ENCODE measurements at regions not wholly inside any gene's neighbourhood (a gene's known extent, or its start where the extent isn't known, plus 50 kb on each side); places are given as distances from the start of the nearest gene placed in this dataset.

DNA sequence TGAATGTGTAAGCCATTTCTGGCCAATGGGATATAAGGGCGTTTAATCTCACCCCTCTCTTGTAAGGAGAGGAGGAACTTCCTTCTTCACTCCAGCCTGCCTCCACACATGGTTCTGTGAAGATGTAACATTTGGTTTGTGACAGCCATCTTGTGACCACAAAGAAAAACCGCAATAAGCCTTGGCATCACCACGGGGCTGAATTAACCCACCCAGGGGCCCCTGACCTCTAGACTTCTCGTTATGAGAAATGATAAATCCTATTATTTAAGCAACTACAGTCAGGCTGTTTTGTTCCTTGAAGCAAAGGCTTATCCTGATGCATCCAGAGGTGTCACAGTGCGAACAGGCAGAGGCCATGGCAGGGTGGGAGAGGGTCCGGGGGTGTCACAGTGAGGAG lies 139.7 kb downstream of the CDC5L start:
- H3K9me3 Mint-ChIP-seq, result no peaks in the 10 kb centered on the region
- H3K4me1 Mint-ChIP-seq (ENCODE audit: low read depth in 2 of 2), result peaks cover 2 to 20% of the 10 kb centered on the region in 2 donors
- no peak overlapping the region for H3K27ac Mint-ChIP-seq
- no peaks in the 10 kb centered on the region for H3K36me3 Mint-ChIP-seq
- no peak overlapping the region for H3K4me3 Mint-ChIP-seq
- ATAC-seq (peak in 1 of 2 donors; percentile 43), DNase-seq (ENCODE audit: low spot score) (no peak)
- peaks cover 8 to 14% of the 10 kb centered on the region in 2 donors for H3K27me3 Mint-ChIP-seq

DNA sequence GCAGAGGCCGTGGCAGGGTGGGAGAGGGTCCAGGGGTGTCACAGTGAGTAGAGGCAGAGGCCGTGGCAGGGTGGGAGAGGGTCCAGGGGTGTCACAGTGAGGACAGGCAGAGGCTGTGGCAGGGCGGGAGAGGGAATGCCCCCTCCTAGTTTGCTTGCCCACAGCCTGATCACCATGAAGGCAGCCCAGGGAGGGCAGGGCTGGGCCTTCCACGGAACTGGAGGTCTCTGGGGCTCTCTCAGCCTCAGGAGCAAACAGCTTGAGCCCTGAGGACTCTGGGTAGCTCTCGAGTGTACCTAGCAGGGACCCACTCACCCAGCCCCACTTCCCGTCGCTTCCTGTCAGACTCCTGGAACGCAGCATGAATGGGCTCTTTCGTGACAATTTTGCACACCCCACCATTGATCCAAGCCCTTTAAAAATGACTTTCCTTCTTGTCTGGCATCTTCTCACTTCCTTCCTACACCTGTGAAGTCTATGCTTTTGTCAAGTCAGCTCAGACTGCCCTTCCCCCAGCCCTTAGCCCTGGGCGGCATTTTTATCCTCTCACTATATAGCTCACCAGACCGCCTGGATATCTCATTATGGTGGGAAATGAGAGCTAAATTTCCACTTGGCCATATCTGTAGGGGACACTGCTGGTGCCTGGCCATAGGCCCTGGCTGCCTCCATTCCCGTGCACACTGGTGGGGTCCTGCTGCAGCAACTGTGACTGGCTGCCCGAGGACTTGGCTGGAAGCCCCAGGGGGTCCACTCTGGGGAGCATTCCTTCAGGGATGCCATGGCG lies 140.3 kb downstream of the CDC5L start:
- H3K27ac Mint-ChIP-seq, result no peak overlapping the region
- ATAC-seq (no peak), DNase-seq (ENCODE audit: low spot score) (no peak)
- no peak overlapping the region for H3K4me3 Mint-ChIP-seq
- no peaks in the 10 kb centered on the region for H3K36me3 Mint-ChIP-seq
- H3K4me1 Mint-ChIP-seq (ENCODE audit: low read depth in 2 of 2), result peaks cover 2 to 20% of the 10 kb centered on the region in 2 donors
- peaks cover 8 to 14% of the 10 kb centered on the region in 2 donors for H3K27me3 Mint-ChIP-seq
- no peaks in the 10 kb centered on the region for H3K9me3 Mint-ChIP-seq

GRCh38 chr6:44528370-44528644 lies 140.8 kb downstream of the CDC5L start:
- Mint-ChIP-seq H3K27ac (no peak overlapping the region), H3K4me1 (ENCODE audit: low read depth in 2 of 2) (peaks cover 2 to 20% of the 10 kb centered on the region in 2 donors), H3K36me3 (no peaks in the 10 kb centered on the region), H3K9me3 (no peaks in the 10 kb centered on the region), H3K4me3 (no peak overlapping the region), H3K27me3 (peaks cover 8 to 14% of the 10 kb centered on the region in 2 donors)
- ATAC-seq (no peak), DNase-seq (ENCODE audit: low spot score) (no peak)

DNA sequence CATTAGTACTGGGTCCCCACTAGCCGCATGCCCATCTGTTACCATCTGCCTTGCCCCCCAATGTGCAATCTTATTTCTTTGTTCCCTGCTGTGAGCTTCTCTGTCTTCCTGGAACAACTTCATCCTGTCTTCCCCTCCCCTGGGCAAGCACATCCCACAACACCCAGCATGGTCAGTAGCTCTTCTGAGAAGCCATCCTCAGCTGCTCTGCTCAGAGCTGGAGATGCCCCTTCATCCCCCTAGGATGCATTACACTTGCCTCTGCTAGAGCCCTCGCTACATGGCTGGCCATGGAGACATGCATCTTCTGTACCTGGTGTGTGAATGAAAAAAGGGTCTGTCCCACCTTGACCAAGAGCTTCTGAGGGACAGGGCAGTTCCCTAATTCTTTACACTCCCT lies 141.2 kb downstream of the CDC5L start:
- Mint-ChIP-seq H3K27ac (no peak overlapping the region), H3K4me3 (no peak overlapping the region), H3K9me3 (no peaks in the 10 kb centered on the region), H3K4me1 (ENCODE audit: low read depth in 2 of 2) (peaks cover 2 to 20% of the 10 kb centered on the region in 2 donors), H3K27me3 (peaks cover 8 to 14% of the 10 kb centered on the region in 2 donors), H3K36me3 (no peaks in the 10 kb centered on the region)
- no peak for ATAC-seq
- DNase-seq (ENCODE audit: low spot score), result no peak

DNA sequence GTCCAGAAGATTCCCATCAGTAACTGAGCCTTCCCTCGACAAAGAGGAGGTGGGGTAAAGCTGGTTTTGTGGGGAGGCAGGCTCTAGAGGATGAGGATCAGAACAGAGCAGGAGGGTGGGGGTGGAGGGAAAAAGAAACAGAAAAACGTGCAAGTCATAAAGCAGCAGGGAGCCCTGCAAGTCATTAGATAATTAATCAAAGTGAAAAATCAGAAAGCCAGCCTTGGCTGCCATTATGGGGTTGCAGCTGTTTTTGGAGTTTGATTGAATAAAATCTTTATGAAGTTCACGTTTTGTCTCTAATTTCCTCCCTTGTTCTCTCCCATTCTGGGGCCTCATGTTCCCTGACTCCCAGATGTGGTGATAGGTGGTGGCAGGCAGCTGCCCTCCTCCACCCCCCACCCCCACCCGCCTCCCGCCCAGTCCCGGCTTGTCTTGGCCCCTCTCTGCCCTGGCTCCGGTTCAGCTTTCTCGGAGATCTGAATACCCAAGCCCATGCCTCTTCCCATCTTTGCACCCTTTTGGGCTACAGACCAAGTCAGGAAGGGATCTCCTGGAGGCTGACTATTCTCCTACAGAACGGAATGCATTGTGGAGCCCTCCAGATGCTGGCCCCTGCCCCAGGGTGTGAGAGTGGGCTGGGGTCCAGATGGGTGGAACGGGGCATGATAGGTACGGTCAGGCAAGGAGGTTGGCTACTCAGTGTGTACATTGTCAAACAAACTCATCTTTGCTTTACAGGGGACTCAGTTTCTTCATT lies 141.8 kb downstream of the CDC5L start:
- no peaks in the 10 kb centered on the region for H3K9me3 Mint-ChIP-seq
- DNase-seq (ENCODE audit: low spot score) (no peak), ATAC-seq (no peak)
- H3K27ac Mint-ChIP-seq, result no peak overlapping the region
- H3K4me3 Mint-ChIP-seq, result no peak overlapping the region
- H3K27me3 Mint-ChIP-seq, result peaks cover 5 to 14% of the 10 kb centered on the region in 2 donors
- H3K4me1 Mint-ChIP-seq (ENCODE audit: low read depth in 2 of 2), result peaks cover 2 to 20% of the 10 kb centered on the region in 2 donors
- H3K36me3 Mint-ChIP-seq, result no peaks in the 10 kb centered on the region

GRCh38 chr6:44530209-44530909 lies 142.9 kb downstream of the CDC5L start:
- Mint-ChIP-seq H3K27me3 (peaks cover 4 to 14% of the 10 kb centered on the region in 2 donors), H3K4me3 (no peak overlapping the region), H3K27ac (no peak overlapping the region), H3K4me1 (ENCODE audit: low read depth in 2 of 2) (peaks cover 2 to 17% of the 10 kb centered on the region in 2 donors), H3K36me3 (no peaks in the 10 kb centered on the region), H3K9me3 (no peaks in the 10 kb centered on the region)
- DNase-seq (ENCODE audit: low spot score) (no peak), ATAC-seq (peak in 1 of 2 donors; percentile 30)

- H3K27me3 Mint-ChIP-seq, result peaks cover 4 to 14% of the 10 kb centered on the region in 2 donors
- DNase-seq (ENCODE audit: low spot score), result no peak
- H3K27ac Mint-ChIP-seq, result no peak overlapping the region
- ATAC-seq, result no peak
- H3K36me3 Mint-ChIP-seq, result no peaks in the 10 kb centered on the region
- no peak overlapping the region for H3K4me3 Mint-ChIP-seq
- H3K4me1 Mint-ChIP-seq (ENCODE audit: low read depth in 2 of 2), result peaks cover 2 to 14% of the 10 kb centered on the region in 2 donors
- H3K9me3 Mint-ChIP-seq, result no peaks in the 10 kb centered on the region
These were observed 143.4 kb downstream of the CDC5L start for GRCh38 chr6:44530910-44531234.

GRCh38 chr6:44531442-44532015 lies 144.0 kb downstream of the CDC5L start:
- DNase-seq (ENCODE audit: low spot score), result no peak
- Mint-ChIP-seq H3K4me3 (no peak overlapping the region), H3K27me3 (peaks cover 4 to 8% of the 10 kb centered on the region in 2 donors), H3K9me3 (no peaks in the 10 kb centered on the region), H3K36me3 (no peaks in the 10 kb centered on the region), H3K4me1 (ENCODE audit: low read depth in 2 of 2) (peaks cover 2 to 8% of the 10 kb centered on the region in 2 donors), H3K27ac (no peak overlapping the region)
- ATAC-seq, result peak in 1 of 2 donors; percentile 6

DNA sequence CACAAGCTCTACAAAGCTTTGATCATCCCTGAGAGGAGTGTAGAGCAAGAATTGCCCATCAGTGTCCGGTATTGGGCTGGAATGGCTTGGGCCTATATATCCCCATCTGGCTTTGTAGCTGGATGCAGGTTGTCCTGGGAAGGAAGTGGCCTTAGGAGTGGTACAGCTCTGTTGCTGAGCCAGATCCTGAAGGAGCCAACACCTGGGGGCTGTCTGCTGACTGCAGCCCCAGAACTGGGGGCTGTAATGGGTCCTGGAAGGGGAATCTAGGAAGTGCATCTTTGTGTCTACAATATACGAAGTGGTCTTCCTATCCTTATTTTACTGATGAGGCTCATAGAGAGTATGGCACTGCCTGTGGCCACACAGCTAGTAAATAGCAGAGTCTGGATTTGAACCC lies 145.9 kb downstream of the CDC5L start:
- Mint-ChIP-seq H3K4me3 (no peak overlapping the region), H3K4me1 (ENCODE audit: low read depth in 2 of 2) (no peaks in the 10 kb centered on the region), H3K36me3 (no peaks in the 10 kb centered on the region), H3K9me3 (no peaks in the 10 kb centered on the region), H3K27ac (no peak overlapping the region), H3K27me3 (peaks cover 4 to 6% of the 10 kb centered on the region in 2 donors)
- DNase-seq (ENCODE audit: low spot score) (no peak), ATAC-seq (no peak)

GRCh38 chr6:44534291-44534690 lies 146.8 kb downstream of the CDC5L start:
- Mint-ChIP-seq H3K27ac (no peak overlapping the region), H3K36me3 (no peaks in the 10 kb centered on the region), H3K27me3 (no peaks in the 10 kb centered on the region), H3K4me3 (no peak overlapping the region), H3K9me3 (no peaks in the 10 kb centered on the region), H3K4me1 (ENCODE audit: low read depth in 2 of 2) (no peaks in the 10 kb centered on the region)
- no peak for ATAC-seq
- DNase-seq (ENCODE audit: low spot score), result no peak

DNA sequence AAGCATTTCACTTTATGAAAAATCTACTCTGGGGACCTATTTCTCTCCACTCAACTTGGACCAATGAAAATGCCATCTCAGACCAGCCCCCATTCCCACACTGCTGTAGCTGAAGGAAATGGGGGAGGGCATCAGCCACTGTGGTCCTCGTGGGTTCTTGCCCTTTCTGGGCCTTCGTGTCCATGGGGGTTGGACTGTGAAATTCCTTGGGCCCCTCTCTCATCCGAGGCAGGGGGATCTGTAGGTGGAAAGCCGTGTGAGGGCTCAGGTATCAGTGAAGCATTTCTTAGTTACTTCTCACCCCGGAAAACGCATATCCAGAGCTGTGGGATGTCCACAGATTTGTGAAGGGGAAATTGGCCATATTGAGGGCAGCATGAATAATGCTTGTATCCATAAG lies 147.9 kb downstream of the CDC5L start:
- Mint-ChIP-seq H3K36me3 (no peaks in the 10 kb centered on the region), H3K27ac (no peak overlapping the region), H3K9me3 (no peaks in the 10 kb centered on the region), H3K4me3 (no peak overlapping the region), H3K27me3 (no peaks in the 10 kb centered on the region), H3K4me1 (ENCODE audit: low read depth in 2 of 2) (no peaks in the 10 kb centered on the region)
- DNase-seq (ENCODE audit: low spot score) (no peak), ATAC-seq (no peak)

DNA sequence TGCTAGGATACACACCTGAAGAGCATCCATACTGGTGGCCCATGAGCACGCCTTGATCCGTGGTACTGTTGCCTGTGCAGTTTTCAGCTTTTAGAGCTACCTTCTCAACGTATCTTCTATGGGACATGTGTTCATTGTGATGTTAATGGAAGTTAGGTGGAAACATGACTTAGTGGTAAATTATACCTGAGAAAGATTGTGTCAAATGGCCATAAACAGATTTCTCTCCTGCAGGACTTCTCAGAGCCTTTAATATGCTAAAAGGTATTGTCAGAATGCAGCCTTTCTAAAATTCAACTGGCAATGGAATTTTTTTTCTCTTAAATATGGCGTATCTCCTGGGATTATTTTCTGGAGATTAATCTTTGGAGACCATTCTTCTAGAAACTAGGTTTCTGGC lies 148.5 kb downstream of the CDC5L start:
- Mint-ChIP-seq H3K9me3 (no peaks in the 10 kb centered on the region), H3K27ac (no peak overlapping the region), H3K4me1 (ENCODE audit: low read depth in 2 of 2) (no peaks in the 10 kb centered on the region), H3K4me3 (no peak overlapping the region), H3K27me3 (peaks cover 0 to 3% of the 10 kb centered on the region in 2 donors), H3K36me3 (no peaks in the 10 kb centered on the region)
- DNase-seq (ENCODE audit: low spot score), result no peak
- no peak for ATAC-seq

- Mint-ChIP-seq H3K4me3 (no peak overlapping the region), H3K4me1 (ENCODE audit: low read depth in 2 of 2) (no peaks in the 10 kb centered on the region), H3K9me3 (no peaks in the 10 kb centered on the region), H3K36me3 (no peaks in the 10 kb centered on the region), H3K27me3 (peaks cover 7 to 8% of the 10 kb centered on the region in 2 donors), H3K27ac (no peak overlapping the region)
- ATAC-seq, result no peak
- no peak for DNase-seq (ENCODE audit: low spot score)
These were observed 150.0 kb downstream of the CDC5L start for GRCh38 chr6:44537306-44538049.

Data from natural killer cell treated with Interleukin-12 subunit alpha and Interleukin-12 subunit beta and Interleukin-15 and Interleukin-18, amount 100 ng/mL, for 72 hours (primary cell).